Activated B cell treated with CpG ODN at 0.5 μM for 24 hours (primary cell): ENCODE measurements at regions not wholly inside any gene's neighbourhood (a gene's known extent, or its start where the extent isn't known, plus 50 kb on each side); places are given as distances from the start of the nearest gene placed in this dataset.

ENCODE experiments used
- ATAC-seq: fragments of 200-7000 bp; cut with Tn5 transposase; one replicate; pipeline ENCODE4 v1.10.0; 2021; ENCODE audit warnings: low read depth, mild to moderate bottlenecking, moderate library complexity
- CTCF ChIA-PET: fragments of 350-600 bp; sonication (Branson Sonifier 250); formaldehyde crosslinking; loops from one replicate; lab custom pipeline; 2021; ENCODE audit warnings: antibody characterized with exemption; lab: Charles Lee
- POLR2A ChIA-PET: fragments of 350-600 bp; sonication (Branson Sonifier 250); formaldehyde crosslinking; loops from one replicate; lab custom pipeline; 2021; ENCODE audit warnings: antibody characterized with exemption; lab: Charles Lee
- DNase-seq: peaks from one replicate; pipeline ENCODE4 v3.0.0; 2022
- H3K27ac Mint-ChIP-seq: one replicate; pipeline ENCODE4 v1.8.0; 2020; ENCODE audit warnings: mixed read lengths
- H3K27me3 Mint-ChIP-seq: one replicate; pipeline ENCODE4 v1.8.0; 2021; ENCODE audit warnings: mixed read lengths
- H3K36me3 Mint-ChIP-seq: one replicate; pipeline ENCODE4 v1.8.0; 2021; ENCODE audit warnings: low read depth, mixed read lengths
- H3K4me1 Mint-ChIP-seq: one replicate; pipeline ENCODE4 v1.8.0; 2021; ENCODE audit warnings: mixed read lengths
- H3K4me3 Mint-ChIP-seq: one replicate; pipeline ENCODE4 v1.8.0; 2020; ENCODE audit warnings: mild to moderate bottlenecking, mixed read lengths
- H3K9me3 Mint-ChIP-seq: one replicate; pipeline ENCODE4 v1.8.0; 2020; ENCODE audit warnings: mixed read lengths
- intact Hi-C: fragments of 100-400 bp; cut with micrococcal nuclease; formaldehyde crosslinking; loops from one replicate; pipeline ENCODE4 v1.15.1; 2024
- TF ChIP-seq, protein P1 (sequence below): fragments of 200-600 bp; IDR thresholded peaks from one replicate; pipeline ENCODE4 v1.8.0; 2022; ENCODE audit warnings: antibody characterized with exemption, mild to moderate bottlenecking

DNA sequence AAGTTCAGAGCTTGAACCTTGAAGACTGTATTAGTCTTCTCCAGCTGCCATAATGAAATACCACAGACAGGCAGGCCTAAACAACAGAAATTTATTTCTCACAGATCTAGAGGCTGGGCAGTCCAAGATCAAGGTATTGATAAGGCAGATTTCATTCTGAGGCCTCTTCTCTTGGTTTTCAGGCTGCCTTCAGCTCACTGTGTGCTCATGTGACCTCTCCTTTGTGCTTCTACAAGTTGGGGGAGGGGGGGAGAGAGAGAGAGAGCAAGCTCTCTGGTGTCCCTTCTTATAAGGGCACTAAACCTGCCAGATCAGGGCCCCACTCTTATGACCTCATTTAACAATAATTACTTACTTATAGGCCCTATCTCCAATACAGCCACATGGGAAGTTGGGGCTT, 102.6 kb upstream of the RSPO3 start:
- Mint-ChIP-seq H3K4me1 (no peaks in the 10 kb centered on the region), H3K4me3 (no peak overlapping the region), H3K27me3 (no peaks in the 10 kb centered on the region), H3K9me3 (no peaks in the 10 kb centered on the region), H3K27ac (no peak overlapping the region), H3K36me3 (no peaks in the 10 kb centered on the region)
- no peak for DNase-seq
- no peak for ATAC-seq
- ChIA-PET POLR2A (no interaction called here), CTCF (no interaction called here)
- TF ChIP-seq, protein P1, sequence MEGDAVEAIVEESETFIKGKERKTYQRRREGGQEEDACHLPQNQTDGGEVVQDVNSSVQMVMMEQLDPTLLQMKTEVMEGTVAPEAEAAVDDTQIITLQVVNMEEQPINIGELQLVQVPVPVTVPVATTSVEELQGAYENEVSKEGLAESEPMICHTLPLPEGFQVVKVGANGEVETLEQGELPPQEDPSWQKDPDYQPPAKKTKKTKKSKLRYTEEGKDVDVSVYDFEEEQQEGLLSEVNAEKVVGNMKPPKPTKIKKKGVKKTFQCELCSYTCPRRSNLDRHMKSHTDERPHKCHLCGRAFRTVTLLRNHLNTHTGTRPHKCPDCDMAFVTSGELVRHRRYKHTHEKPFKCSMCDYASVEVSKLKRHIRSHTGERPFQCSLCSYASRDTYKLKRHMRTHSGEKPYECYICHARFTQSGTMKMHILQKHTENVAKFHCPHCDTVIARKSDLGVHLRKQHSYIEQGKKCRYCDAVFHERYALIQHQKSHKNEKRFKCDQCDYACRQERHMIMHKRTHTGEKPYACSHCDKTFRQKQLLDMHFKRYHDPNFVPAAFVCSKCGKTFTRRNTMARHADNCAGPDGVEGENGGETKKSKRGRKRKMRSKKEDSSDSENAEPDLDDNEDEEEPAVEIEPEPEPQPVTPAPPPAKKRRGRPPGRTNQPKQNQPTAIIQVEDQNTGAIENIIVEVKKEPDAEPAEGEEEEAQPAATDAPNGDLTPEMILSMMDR = no peak
- intact Hi-C loops = no loop called here

GRCh38 chr6:127019828-127020227, 98.6 kb upstream of the RSPO3 start:
- H3K27me3 Mint-ChIP-seq = no peaks in the 10 kb centered on the region
- no peaks in the 10 kb centered on the region for H3K4me1 Mint-ChIP-seq
- POLR2A ChIA-PET = no interaction called here
- no peaks in the 10 kb centered on the region for H3K36me3 Mint-ChIP-seq
- H3K27ac Mint-ChIP-seq = no peak overlapping the region
- DNase-seq (no peak), ATAC-seq (no peak)
- intact Hi-C loops = no loop called here
- TF ChIP-seq, protein P1 = no peak
- peaks cover 2% of the 10 kb centered on the region for H3K9me3 Mint-ChIP-seq
- no peak overlapping the region for H3K4me3 Mint-ChIP-seq
- CTCF ChIA-PET = no interaction called here

DNA sequence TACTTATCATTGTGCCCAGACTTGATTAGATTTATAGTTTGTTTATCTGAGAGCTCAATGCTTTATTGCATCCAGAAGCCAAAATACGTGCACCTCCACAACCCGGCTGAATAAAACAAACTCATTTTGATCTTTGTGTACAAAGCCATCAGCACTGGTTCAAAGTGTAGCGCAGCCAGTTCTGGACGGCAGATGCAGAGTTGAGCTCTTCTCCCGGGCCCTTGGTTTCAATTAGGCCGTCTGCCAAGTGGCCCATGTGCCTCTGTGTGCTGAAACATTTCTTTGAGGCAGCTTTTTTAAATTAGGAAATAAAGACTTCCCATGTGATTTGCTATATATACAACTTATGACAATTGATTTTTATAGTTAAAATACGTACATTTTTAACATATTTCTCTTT, 96.2 kb upstream of the RSPO3 start:
- intact Hi-C loops = no loop called here
- no peaks in the 10 kb centered on the region for H3K4me1 Mint-ChIP-seq
- peaks cover 2% of the 10 kb centered on the region for H3K9me3 Mint-ChIP-seq
- TF ChIP-seq, protein P1 = no peak
- no peaks in the 10 kb centered on the region for H3K36me3 Mint-ChIP-seq
- CTCF ChIA-PET = no interaction called here
- DNase-seq (no peak), ATAC-seq (no peak)
- POLR2A ChIA-PET = no interaction called here
- H3K4me3 Mint-ChIP-seq = no peak overlapping the region
- no peaks in the 10 kb centered on the region for H3K27me3 Mint-ChIP-seq
- no peak overlapping the region for H3K27ac Mint-ChIP-seq

- Mint-ChIP-seq H3K27me3 (no peaks in the 10 kb centered on the region), H3K27ac (no peak overlapping the region), H3K4me3 (no peak overlapping the region), H3K9me3 (peaks cover 2% of the 10 kb centered on the region), H3K36me3 (no peaks in the 10 kb centered on the region), H3K4me1 (no peaks in the 10 kb centered on the region)
- CTCF ChIA-PET = no interaction called here
- intact Hi-C loops = no loop called here
- ATAC-seq (no peak), DNase-seq (no peak)
- TF ChIP-seq, protein P1 = no peak
- POLR2A ChIA-PET = no interaction called here
Observed at GRCh38 chr6:127023001-127023778, 95.3 kb upstream of the RSPO3 start.

DNA sequence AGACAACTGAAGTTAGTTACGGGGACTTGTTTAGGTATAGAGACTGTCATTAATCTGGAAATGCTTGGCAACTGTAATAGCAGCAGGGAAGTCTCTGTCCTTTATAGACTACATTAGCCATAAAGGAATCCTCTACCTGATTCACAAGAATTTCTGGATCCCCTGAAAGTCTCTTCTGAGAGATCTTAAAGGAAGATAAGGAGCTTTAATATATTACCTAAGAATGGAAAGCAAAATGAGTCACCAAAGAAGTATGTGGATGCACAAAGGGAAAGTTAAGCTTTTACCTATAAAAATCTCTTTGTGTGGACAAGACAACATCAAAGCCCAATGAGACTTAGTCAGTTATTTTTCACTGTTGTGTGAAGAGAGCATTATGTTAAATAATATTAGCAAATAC, 92.2 kb upstream of the RSPO3 start:
- no peaks in the 10 kb centered on the region for H3K4me1 Mint-ChIP-seq
- ATAC-seq (no peak), DNase-seq (no peak)
- H3K9me3 Mint-ChIP-seq = peaks cover 2% of the 10 kb centered on the region
- H3K4me3 Mint-ChIP-seq = no peak overlapping the region
- H3K27ac Mint-ChIP-seq = no peak overlapping the region
- ChIA-PET POLR2A (no interaction called here), CTCF (no interaction called here)
- intact Hi-C loops = no loop called here
- TF ChIP-seq, protein P1 = no peak
- no peaks in the 10 kb centered on the region for H3K36me3 Mint-ChIP-seq
- no peaks in the 10 kb centered on the region for H3K27me3 Mint-ChIP-seq
